ENCODE measurements at regions not wholly inside any gene's neighbourhood (a gene's known extent, or its start where the extent isn't known, plus 50 kb on each side); places are given as distances from the start of the nearest gene placed in this dataset.

DNA sequence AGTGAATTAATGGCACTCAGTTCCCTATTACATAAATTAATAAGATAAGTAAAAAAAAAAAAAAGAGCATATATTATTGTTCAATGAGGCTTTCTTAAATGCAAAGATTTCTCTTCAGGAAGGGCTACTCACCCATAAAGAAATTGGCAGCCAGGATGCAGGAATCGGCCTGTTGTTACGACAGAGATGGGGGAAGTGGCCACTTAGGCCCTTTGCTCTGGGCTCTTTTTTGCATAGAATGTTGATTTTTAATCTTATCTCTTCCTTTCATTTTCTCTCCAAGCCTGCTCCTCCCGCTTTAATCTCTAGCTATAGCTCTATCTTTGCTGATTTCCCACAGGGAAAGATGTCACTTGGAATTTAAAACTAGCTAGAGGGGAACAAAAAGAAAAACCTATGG is 391.8 kb upstream of the CRIM1 start:
- TF ChIP-seq CTCF (IDR thresholded peaks at IDR 0.05) (no peak), EZH2phosphoT487 (IDR thresholded peaks at IDR 0.05) (no peak)

Measured in neural progenitor cell (in vitro differentiated cells).